HepG2 (cell line): ENCODE measurements at regions not wholly inside any gene's neighbourhood (a gene's known extent, or its start where the extent isn't known, plus 50 kb on each side); places are given as distances from the start of the nearest gene placed in this dataset.

Experiments
- ATAC-seq: fragments of 200-7000 bp; cut with Tn5 transposase; 3 replicates; pipeline ENCODE4 v1.9.1; 2020; ENCODE audit warnings: mild to moderate bottlenecking, moderate library complexity
- BruUV-seq: library from RNA; stranded (reverse); fragments of 400-500 nt; replicated peaks from 2 replicates; lab custom pipeline; 2021; lab: Mats Ljungman, UMichigan
- CTCF ChIA-PET: fragments of 300-600 bp; formaldehyde crosslinking; extraction: SDS; loops from one replicate; lab custom pipeline; 2021; ENCODE audit warnings: low total read pairs, inconsistent platforms, low intra/inter-chr PET ratio; lab: Yijun Ruan, JAX
- POLR2A ChIA-PET: fragments of 350-600 bp; sonication (Branson Sonifier 250); formaldehyde crosslinking; loops from one replicate; lab custom pipeline; 2020; ENCODE audit warnings: antibody characterized with exemption, inconsistent platforms; lab: Yijun Ruan, JAX
- DNase-seq: peaks from one replicate; pipeline ENCODE4 v3.0.0-alpha.2; 2015; ENCODE audit warnings: low spot score
- FAIRE-seq: peaks from 3 replicates; lab custom pipeline; 2011; peaks lifted over from hg19 to GRCh38; lab: Jason Lieb, UNC
- H2AFZ ChIP-seq: one replicate; pipeline ENCODE4 v1.6.1; 2011; ENCODE audit warnings: low read length, inconsistent platforms
- H3K27ac ChIP-seq: fragments of 300-600 bp; 3 replicates; pipeline ENCODE4 v1.8.0; 2011; ENCODE audit warnings: mixed run types, mild to moderate bottlenecking, mixed read lengths, low read length, inconsistent platforms; ENCODE audit not compliant: insufficient read depth; ENCODE audit errors: extremely low read length
- H3K27me3 ChIP-seq, 2 experiments: fragments of 200-600 bp in 1 of 2; 2 replicates in 1 of 2; 3 replicates in 1 of 2; pipeline versions ENCODE4 v1.6.0 to v1.8.0; 2011; ENCODE audit warnings: low read length in 2 of 2, mild to moderate bottlenecking in 2 of 2, moderate library complexity in 2 of 2, inconsistent platforms in 1 of 2; ENCODE audit not compliant: insufficient read depth in 2 of 2, control insufficient read depth in 1 of 2
- H3K36me3 ChIP-seq, 2 experiments: fragments of 200-600 bp in 1 of 2; replicated peaks in 1 of 2; 2 replicates in 1 of 2; 3 replicates in 1 of 2; pipeline versions ENCODE4 v1.5.1 to v1.8.0; 2011; ENCODE audit warnings: low read length in 2 of 2, inconsistent platforms in 1 of 2; ENCODE audit not compliant: insufficient read depth in 2 of 2, control insufficient read depth in 1 of 2
- H3K4me1 ChIP-seq: 2 replicates; pipeline ENCODE4 v1.5.1; 2012; ENCODE audit warnings: low read length, inconsistent platforms; ENCODE audit not compliant: insufficient read depth
- H3K4me2 ChIP-seq: 2 replicates; pipeline ENCODE4 v1.6.0; 2011; ENCODE audit warnings: low read depth, low read length, inconsistent platforms
- H3K4me3 ChIP-seq, 3 experiments: fragments of 200-600 bp in 1 of 3; sonication (generic), shearing (Covaris generic) in 1 of 3; replicated peaks in 1 of 3; 2 replicates each; pipeline ENCODE4 v1.5.1; 2011 to 2016; ENCODE audit warnings: low read length in 3 of 3, inconsistent platforms in 2 of 3, low read depth in 2 of 3, mild to moderate bottlenecking in 2 of 3, control low read depth in 1 of 3, mixed read lengths in 1 of 3; ENCODE audit not compliant: insufficient read depth in 1 of 3
- H3K79me2 ChIP-seq: one replicate; pipeline ENCODE4 v1.6.1; 2011; ENCODE audit warnings: low read length, inconsistent platforms; ENCODE audit not compliant: insufficient read depth
- H3K9ac ChIP-seq: 2 replicates; pipeline ENCODE4 v1.6.0; 2011; ENCODE audit warnings: mild to moderate bottlenecking, low read depth, low read length, inconsistent platforms; ENCODE audit not compliant: insufficient read depth
- H3K9me3 ChIP-seq: 2 replicates; pipeline ENCODE4 v1.5.1; 2012; ENCODE audit warnings: mild to moderate bottlenecking, low read length
- H4K20me1 ChIP-seq: 2 replicates; pipeline ENCODE4 v1.6.0; 2011; ENCODE audit warnings: inconsistent platforms, mild to moderate bottlenecking, low read length, moderate library complexity; ENCODE audit not compliant: insufficient read depth
- ERF ChIP-seq: IDR thresholded peaks from 2 replicates; pipeline ENCODE4 v1.6.1; 2018; ENCODE audit warnings: missing biosample characterization, missing genetic modification reagents
- NCOA1 ChIP-seq: sonication (generic); formaldehyde crosslinking; IDR thresholded peaks from 2 replicates; pipeline ENCODE4 v1.9.0; 2021; ENCODE audit warnings: missing genetic modification reagents
- RELA ChIP-seq: sonication (generic); formaldehyde crosslinking; IDR thresholded peaks from 2 replicates; pipeline ENCODE4 v1.4.0; 2020; ENCODE audit warnings: missing genetic modification reagents
- SIX1 ChIP-seq: sonication (generic); formaldehyde crosslinking; IDR thresholded peaks from 2 replicates; pipeline ENCODE4 v1.4.0; 2020; ENCODE audit warnings: missing genetic modification reagents, borderline replicate concordance
- SNRNP70 ChIP-seq: fragments of 200-400 bp; formaldehyde crosslinking; IDR thresholded peaks from 2 replicates; pipeline ENCODE4 v1.6.1; 2017; ENCODE audit warnings: mild to moderate bottlenecking, low read depth, low read length, moderate library complexity
- ZFX ChIP-seq: sonication (generic); formaldehyde crosslinking; IDR thresholded peaks from 2 replicates; pipeline ENCODE4 v1.4.0; 2020; ENCODE audit warnings: mild to moderate bottlenecking, low read depth, missing genetic modification reagents, moderate library complexity
- ZNF430 ChIP-seq: sonication (generic); formaldehyde crosslinking; IDR thresholded peaks from 2 replicates; pipeline ENCODE4 v1.9.0; 2021; ENCODE audit warnings: mild to moderate bottlenecking, missing genetic modification reagents
- ZNF547 ChIP-seq: sonication (generic); formaldehyde crosslinking; IDR thresholded peaks from 2 replicates; pipeline ENCODE4 v1.5.1; 2020; ENCODE audit warnings: mild to moderate bottlenecking, missing genetic modification reagents
- in situ Hi-C: cut with HindIII; loops from 2 replicates; pipeline ENCODE4 v1.10.0; 2017; ENCODE audit warnings: low pct_unique_long_range_greater_than_20kb; ENCODE audit not compliant: extremely low pct_ligation_motif_present
- intact Hi-C: fragments of 100-400 bp; cut with micrococcal nuclease; formaldehyde crosslinking; loops from one replicate; pipeline ENCODE4 v1.10.0; 2022; ENCODE audit not compliant: unreplicated experiment
- TF ChIP-seq, protein P1 (sequence below): sonication (generic); formaldehyde crosslinking; IDR thresholded peaks from 2 replicates; pipeline ENCODE4 v1.4.0; 2020; ENCODE audit warnings: missing genetic modification reagents, borderline replicate concordance
- TF ChIP-seq, protein P2 (sequence below): sonication (generic); formaldehyde crosslinking; IDR thresholded peaks from 2 replicates; pipeline ENCODE4 v1.4.0; 2020; ENCODE audit warnings: missing genetic modification reagents
- TF ChIP-seq, protein P3 (sequence below): sonication (generic); formaldehyde crosslinking; IDR thresholded peaks from 2 replicates; pipeline ENCODE4 v1.5.1; 2020; ENCODE audit warnings: missing genetic modification reagents, mild to moderate bottlenecking, borderline replicate concordance

DNA sequence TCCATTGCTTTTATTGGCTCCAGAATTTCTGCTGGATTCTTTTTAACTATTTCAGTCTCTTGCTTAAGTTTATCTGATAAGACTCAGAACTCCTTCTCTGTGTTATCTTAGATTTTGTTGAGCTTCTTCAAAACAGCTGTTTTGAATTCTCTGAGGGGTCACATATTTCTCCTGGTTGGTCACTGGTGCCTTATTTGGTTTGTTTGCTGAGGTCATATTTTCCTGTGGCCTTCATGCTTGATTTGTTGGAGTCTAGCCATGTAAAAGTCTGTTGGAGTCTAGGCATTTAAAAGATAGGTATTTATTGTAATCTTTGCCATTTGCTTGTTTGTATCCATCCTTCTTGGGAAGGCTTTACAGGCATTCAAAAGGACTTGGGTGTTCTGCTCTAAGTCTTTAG is 398.7 kb downstream of the DSEL start:
- H3K4me1 ChIP-seq = no peaks in the 10 kb centered on the region
- H3K27ac ChIP-seq = no peak overlapping the region
- no peak overlapping the region for H3K9ac ChIP-seq
- H3K4me3 ChIP-seq = no peak overlapping the region
- BruUV-seq = no TSS peak
- no peaks in the 10 kb centered on the region for H3K36me3 ChIP-seq
- H3K9me3 ChIP-seq = no peaks in the 10 kb centered on the region
- no peak for ATAC-seq
- no peak overlapping the region for H3K4me2 ChIP-seq
- CTCF ChIA-PET = no interaction called here
- H3K27me3 ChIP-seq = no peaks in the 10 kb centered on the region
- TF ChIP-seq SIX1 (CRISPR knock-in tag) = no peak
- TF ChIP-seq, protein P1, sequence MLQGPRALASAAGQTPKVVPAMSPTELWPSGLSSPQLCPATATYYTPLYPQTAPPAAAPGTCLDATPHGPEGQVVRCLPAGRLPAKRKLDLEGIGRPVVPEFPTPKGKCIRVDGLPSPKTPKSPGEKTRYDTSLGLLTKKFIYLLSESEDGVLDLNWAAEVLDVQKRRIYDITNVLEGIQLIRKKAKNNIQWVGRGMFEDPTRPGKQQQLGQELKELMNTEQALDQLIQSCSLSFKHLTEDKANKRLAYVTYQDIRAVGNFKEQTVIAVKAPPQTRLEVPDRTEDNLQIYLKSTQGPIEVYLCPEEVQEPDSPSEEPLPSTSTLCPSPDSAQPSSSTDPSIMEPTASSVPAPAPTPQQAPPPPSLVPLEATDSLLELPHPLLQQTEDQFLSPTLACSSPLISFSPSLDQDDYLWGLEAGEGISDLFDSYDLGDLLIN (CRISPR knock-in tag) = no peak
- TF ChIP-seq, protein P2, sequence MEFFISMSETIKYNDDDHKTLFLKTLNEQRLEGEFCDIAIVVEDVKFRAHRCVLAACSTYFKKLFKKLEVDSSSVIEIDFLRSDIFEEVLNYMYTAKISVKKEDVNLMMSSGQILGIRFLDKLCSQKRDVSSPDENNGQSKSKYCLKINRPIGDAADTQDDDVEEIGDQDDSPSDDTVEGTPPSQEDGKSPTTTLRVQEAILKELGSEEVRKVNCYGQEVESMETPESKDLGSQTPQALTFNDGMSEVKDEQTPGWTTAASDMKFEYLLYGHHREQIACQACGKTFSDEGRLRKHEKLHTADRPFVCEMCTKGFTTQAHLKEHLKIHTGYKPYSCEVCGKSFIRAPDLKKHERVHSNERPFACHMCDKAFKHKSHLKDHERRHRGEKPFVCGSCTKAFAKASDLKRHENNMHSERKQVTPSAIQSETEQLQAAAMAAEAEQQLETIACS (CRISPR knock-in tag) = no peak
- TF ChIP-seq ZNF430 (CRISPR knock-in tag) = no peak
- no peak for TF ChIP-seq ZFX (CRISPR knock-in tag)
- no peak for TF ChIP-seq RELA
- no peak for TF ChIP-seq SNRNP70
- TF ChIP-seq ZNF547 = no peak
- TF ChIP-seq NCOA1 (CRISPR knock-in tag) = no peak
- no peak for TF ChIP-seq ERF
- TF ChIP-seq, protein P3, sequence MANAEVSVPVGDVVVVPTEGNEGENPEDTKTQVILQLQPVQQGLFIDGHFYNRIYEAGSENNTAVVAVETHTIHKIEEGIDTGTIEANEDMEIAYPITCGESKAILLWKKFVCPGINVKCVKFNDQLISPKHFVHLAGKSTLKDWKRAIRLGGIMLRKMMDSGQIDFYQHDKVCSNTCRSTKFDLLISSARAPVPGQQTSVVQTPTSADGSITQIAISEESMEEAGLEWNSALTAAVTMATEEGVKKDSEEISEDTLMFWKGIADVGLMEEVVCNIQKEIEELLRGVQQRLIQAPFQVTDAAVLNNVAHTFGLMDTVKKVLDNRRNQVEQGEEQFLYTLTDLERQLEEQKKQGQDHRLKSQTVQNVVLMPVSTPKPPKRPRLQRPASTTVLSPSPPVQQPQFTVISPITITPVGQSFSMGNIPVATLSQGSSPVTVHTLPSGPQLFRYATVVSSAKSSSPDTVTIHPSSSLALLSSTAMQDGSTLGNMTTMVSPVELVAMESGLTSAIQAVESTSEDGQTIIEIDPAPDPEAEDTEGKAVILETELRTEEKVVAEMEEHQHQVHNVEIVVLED (CRISPR knock-in tag) = no peak
- TF ChIP-seq, all 625 proteins: peak for 0
- POLR2A ChIA-PET = no interaction called here
- intact Hi-C loops (no loop called here), in situ Hi-C loops (no loop called here)
- DNase-seq (no peak), FAIRE-seq (no peak)
- H2AFZ ChIP-seq = no peak overlapping the region
- H3K79me2 ChIP-seq = no peaks in the 10 kb centered on the region
- no peaks in the 10 kb centered on the region for H4K20me1 ChIP-seq
